ENCODE measurements at regions not wholly inside any gene's neighbourhood (a gene's known extent, or its start where the extent isn't known, plus 50 kb on each side); places are given as distances from the start of the nearest gene placed in this dataset.
"Not testable (repeated sequence)": the region's sequence is repeated elsewhere in the genome, so short reads cannot be mapped to it uniquely, and the experiment has no call there.

DNA sequence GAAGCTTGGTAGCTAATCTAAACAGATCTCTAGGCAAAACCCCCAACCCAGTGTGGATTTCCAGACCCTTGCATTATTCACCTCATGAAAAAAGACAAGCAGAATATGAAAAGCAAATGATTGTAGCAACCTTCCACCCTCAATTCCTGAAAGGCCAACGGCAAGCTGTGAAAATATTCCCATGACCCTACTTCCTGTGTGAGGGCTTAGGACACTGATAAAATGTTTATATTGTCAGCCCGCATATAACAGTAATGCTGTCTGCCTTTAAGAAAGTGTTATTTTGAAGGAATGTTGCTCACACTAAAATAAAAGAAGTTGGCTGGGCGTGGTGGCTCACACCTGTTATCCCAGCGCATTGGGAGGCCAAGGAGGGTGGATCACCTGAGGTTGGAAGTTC lies 233.5 kb upstream of the NRIP1 start:
- H3K36me3 ChIP-seq (ENCODE audit: control insufficient read depth, insufficient read depth, low read length): no peaks in the 10 kb centered on the region
- H3K4me3 ChIP-seq (ENCODE audit: insufficient read depth, low read depth, low read length): no peak overlapping the region
- H3K4me1 ChIP-seq (ENCODE audit: control insufficient read depth, insufficient read depth, low read length): no peaks in the 10 kb centered on the region
- no peaks in the 10 kb centered on the region for H3K27me3 ChIP-seq (ENCODE audit: control insufficient read depth, insufficient read depth, low read length, poor library complexity, severe bottlenecking)
- 91 to 93% methylated on average over 4 of the region's 4 CpGs for WGBS, 2 experiments
- no peaks in the 10 kb centered on the region for H3K9me3 ChIP-seq (ENCODE audit: control insufficient read depth, low read length)
- H3K27ac ChIP-seq (ENCODE audit: insufficient read depth, low read depth, low read length, poor library complexity, severe bottlenecking): no peak overlapping the region

DNA sequence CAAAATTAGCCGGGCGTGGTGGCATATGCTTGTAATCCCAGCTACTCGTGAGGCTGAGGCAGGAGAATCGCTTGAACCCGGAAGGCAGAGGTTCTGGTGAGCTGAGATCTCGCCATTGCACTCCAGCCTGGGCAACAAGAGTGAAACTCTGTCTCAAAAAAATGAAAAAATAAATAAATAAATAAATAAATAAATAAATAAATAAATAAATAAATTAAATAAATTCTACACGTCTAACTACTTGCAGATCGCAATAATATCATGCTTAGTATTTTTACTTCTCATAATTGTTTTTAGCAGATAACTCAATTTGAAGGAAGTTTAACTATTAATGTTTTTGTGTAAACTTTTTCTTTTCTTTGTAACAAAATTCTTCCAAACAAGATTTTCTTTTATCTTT lies 234.0 kb upstream of the NRIP1 start:
- WGBS, 2 experiments: 85 to 93% methylated on average over 6 of the region's 8 CpGs

DNA sequence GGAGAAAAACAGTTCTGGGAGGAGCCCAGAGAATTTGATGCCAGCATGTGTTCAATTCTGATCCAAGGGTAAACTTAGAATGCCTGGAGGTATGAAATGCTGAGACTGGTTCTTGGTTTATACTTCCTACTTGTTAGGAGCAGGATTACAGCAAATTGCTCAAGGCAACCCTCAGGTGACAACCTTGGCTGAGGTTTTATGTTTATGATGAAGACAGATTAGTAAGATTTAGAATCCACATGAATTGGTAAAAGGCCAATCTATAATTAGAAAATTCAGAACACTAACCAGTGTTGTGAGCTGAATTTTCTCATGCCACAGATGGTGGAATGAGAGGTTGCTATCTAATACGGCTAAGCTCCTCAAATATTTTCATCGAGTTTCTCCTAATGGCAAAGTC lies 235.3 kb upstream of the NRIP1 start:
- no peak overlapping the region for H3K27ac ChIP-seq (ENCODE audit: insufficient read depth, low read depth, low read length, poor library complexity, severe bottlenecking)
- peaks cover 3% of the 10 kb centered on the region for H3K4me1 ChIP-seq (ENCODE audit: control insufficient read depth, insufficient read depth, low read length)
- WGBS, 2 experiments: 97% methylated on average over 2 of the region's 2 CpGs
- H3K36me3 ChIP-seq (ENCODE audit: control insufficient read depth, insufficient read depth, low read length): no peaks in the 10 kb centered on the region
- H3K27me3 ChIP-seq (ENCODE audit: control insufficient read depth, insufficient read depth, low read length, poor library complexity, severe bottlenecking): no peaks in the 10 kb centered on the region
- no peak overlapping the region for H3K4me3 ChIP-seq (ENCODE audit: insufficient read depth, low read depth, low read length)
- H3K9me3 ChIP-seq (ENCODE audit: control insufficient read depth, low read length): no peaks in the 10 kb centered on the region

More for the DNA sequence above, 234.0 kb upstream of the NRIP1 start:
- not testable (repeated sequence) for H3K36me3 ChIP-seq (ENCODE audit: control insufficient read depth, insufficient read depth, low read length); H3K9me3 ChIP-seq (ENCODE audit: control insufficient read depth, low read length); H3K27ac ChIP-seq (ENCODE audit: insufficient read depth, low read depth, low read length, poor library complexity, severe bottlenecking); H3K27me3 ChIP-seq (ENCODE audit: control insufficient read depth, insufficient read depth, low read length, poor library complexity, severe bottlenecking); H3K4me1 ChIP-seq (ENCODE audit: control insufficient read depth, insufficient read depth, low read length); H3K4me3 ChIP-seq (ENCODE audit: insufficient read depth, low read depth, low read length)

- 97 to 98% methylated on average over 3 of the region's 3 CpGs for WGBS, 2 experiments
Measured at GRCh38 chr21:15301014-15301413, 236.2 kb upstream of the NRIP1 start.

DNA sequence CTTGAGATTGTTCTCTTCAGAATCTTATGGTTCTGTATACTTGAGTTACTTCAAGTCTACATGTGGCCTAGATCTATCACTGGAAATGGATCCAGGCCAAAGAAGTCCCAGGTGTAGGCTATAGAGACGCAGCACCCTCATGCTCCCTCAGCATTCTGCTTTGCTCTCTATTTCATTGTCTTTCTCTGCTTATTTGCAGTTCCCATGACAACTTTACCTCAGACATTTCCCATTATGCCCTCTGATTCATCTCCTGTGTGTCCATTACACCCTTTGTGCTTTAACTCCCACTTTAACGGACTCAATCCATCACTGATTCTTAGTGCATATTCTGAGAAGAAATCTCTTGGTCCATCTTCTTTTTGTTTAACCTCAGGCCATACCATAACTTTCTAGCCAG lies 236.9 kb upstream of the NRIP1 start:
- H3K27me3 ChIP-seq (ENCODE audit: control insufficient read depth, insufficient read depth, low read length, poor library complexity, severe bottlenecking): no peaks in the 10 kb centered on the region
- WGBS, 2 experiments: 85 to 93% methylated on average over 2 of the region's 2 CpGs
- peaks cover 3% of the 10 kb centered on the region for H3K4me1 ChIP-seq (ENCODE audit: control insufficient read depth, insufficient read depth, low read length)
- no peak overlapping the region for H3K27ac ChIP-seq (ENCODE audit: insufficient read depth, low read depth, low read length, poor library complexity, severe bottlenecking)
- H3K36me3 ChIP-seq (ENCODE audit: control insufficient read depth, insufficient read depth, low read length): no peaks in the 10 kb centered on the region
- H3K4me3 ChIP-seq (ENCODE audit: insufficient read depth, low read depth, low read length): no peak overlapping the region
- H3K9me3 ChIP-seq (ENCODE audit: control insufficient read depth, low read length): no peaks in the 10 kb centered on the region

More at GRCh38 chr21:15301014-15301413, 236.2 kb upstream of the NRIP1 start:
- Histone ChIP-seq H3K27me3 (ENCODE audit: control insufficient read depth, insufficient read depth, low read length, poor library complexity, severe bottlenecking) (no peaks in the 10 kb centered on the region), H3K9me3 (ENCODE audit: control insufficient read depth, low read length) (no peaks in the 10 kb centered on the region), H3K4me1 (ENCODE audit: control insufficient read depth, insufficient read depth, low read length) (peaks cover 3% of the 10 kb centered on the region), H3K4me3 (ENCODE audit: insufficient read depth, low read depth, low read length) (no peak overlapping the region), H3K27ac (ENCODE audit: insufficient read depth, low read depth, low read length, poor library complexity, severe bottlenecking) (no peak overlapping the region), H3K36me3 (ENCODE audit: control insufficient read depth, insufficient read depth, low read length) (no peaks in the 10 kb centered on the region)

- WGBS, 2 experiments: 100% methylated on average over 2 of the region's 2 CpGs; no CpG with 5 or more reads in 1 of the 2 experiments
- H3K9me3 ChIP-seq (ENCODE audit: control insufficient read depth, low read length): no peaks in the 10 kb centered on the region
- H3K27ac ChIP-seq (ENCODE audit: insufficient read depth, low read depth, low read length, poor library complexity, severe bottlenecking): no peak overlapping the region
- no peak overlapping the region for H3K4me3 ChIP-seq (ENCODE audit: insufficient read depth, low read depth, low read length)
- peaks cover 3% of the 10 kb centered on the region for H3K4me1 ChIP-seq (ENCODE audit: control insufficient read depth, insufficient read depth, low read length)
- no peaks in the 10 kb centered on the region for H3K27me3 ChIP-seq (ENCODE audit: control insufficient read depth, insufficient read depth, low read length, poor library complexity, severe bottlenecking)
- no peaks in the 10 kb centered on the region for H3K36me3 ChIP-seq (ENCODE audit: control insufficient read depth, insufficient read depth, low read length)
Measured at GRCh38 chr21:15306271-15306670, 241.5 kb upstream of the NRIP1 start.

- H3K36me3 ChIP-seq (ENCODE audit: control insufficient read depth, insufficient read depth, low read length): no peaks in the 10 kb centered on the region
- H3K4me3 ChIP-seq (ENCODE audit: insufficient read depth, low read depth, low read length): no peak overlapping the region
- H3K4me1 ChIP-seq (ENCODE audit: control insufficient read depth, insufficient read depth, low read length): peaks cover 3% of the 10 kb centered on the region
- H3K27me3 ChIP-seq (ENCODE audit: control insufficient read depth, insufficient read depth, low read length, poor library complexity, severe bottlenecking): no peaks in the 10 kb centered on the region
- no peaks in the 10 kb centered on the region for H3K9me3 ChIP-seq (ENCODE audit: control insufficient read depth, low read length)
- H3K27ac ChIP-seq (ENCODE audit: insufficient read depth, low read depth, low read length, poor library complexity, severe bottlenecking): no peak overlapping the region
- 97 to 98% methylated on average over 3 of the region's 3 CpGs for WGBS, 2 experiments
Measured at GRCh38 chr21:15308333-15308732, 243.5 kb upstream of the NRIP1 start.

DNA sequence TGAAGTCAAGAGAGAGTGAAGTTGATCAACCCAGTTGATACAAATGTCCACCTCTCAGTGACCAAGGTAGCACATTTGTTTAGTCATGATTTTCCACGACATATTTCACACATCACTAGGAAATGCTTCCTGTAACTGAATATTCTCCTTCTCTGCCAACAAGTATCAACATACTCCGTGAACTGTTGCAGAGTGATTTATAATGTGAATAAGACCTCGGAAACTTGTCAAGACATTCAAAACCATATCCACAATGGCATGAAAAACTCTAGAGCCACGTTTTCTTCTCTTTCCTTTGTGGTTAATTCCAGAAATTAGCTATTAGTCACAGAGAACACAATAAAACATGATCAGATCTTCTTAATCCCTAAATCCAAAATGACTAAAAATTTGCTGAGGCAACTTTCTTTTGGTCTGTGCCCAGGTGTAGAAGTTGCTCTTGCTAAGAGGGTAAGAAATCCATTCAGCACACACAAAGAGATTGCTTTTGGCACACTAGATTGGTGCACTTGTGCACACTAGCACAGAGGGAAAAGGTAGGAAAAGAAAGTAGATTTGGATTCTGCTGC lies 244.3 kb upstream of the NRIP1 start:
- 90 to 94% methylated on average over 3 to 4 of the region's 4 CpGs for WGBS, 2 experiments
- Histone ChIP-seq H3K9me3 (ENCODE audit: control insufficient read depth, low read length) (no peaks in the 10 kb centered on the region), H3K36me3 (ENCODE audit: control insufficient read depth, insufficient read depth, low read length) (no peaks in the 10 kb centered on the region), H3K4me1 (ENCODE audit: control insufficient read depth, insufficient read depth, low read length) (no peaks in the 10 kb centered on the region), H3K27ac (ENCODE audit: insufficient read depth, low read depth, low read length, poor library complexity, severe bottlenecking) (no peak overlapping the region), H3K4me3 (ENCODE audit: insufficient read depth, low read depth, low read length) (no peak overlapping the region), H3K27me3 (ENCODE audit: control insufficient read depth, insufficient read depth, low read length, poor library complexity, severe bottlenecking) (no peaks in the 10 kb centered on the region)

DNA sequence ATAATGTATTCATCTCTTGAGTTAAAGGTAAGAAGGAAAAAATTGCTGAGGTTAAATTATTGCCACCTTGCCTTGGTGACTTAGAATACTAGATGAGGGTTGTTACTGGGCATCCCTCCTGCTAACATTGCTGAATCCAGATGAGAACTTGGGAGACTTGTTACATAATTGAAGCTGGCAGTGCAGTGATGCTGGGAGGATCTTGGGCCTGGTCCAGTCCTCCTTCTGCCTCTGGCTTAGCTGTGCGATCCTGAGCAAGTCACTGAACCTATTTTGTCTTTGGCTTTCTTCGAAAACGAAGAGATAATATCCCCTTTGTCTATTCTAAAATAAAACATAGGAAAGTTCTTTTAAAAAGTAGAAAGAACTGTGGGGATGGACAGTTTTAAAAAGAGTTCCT lies 244.9 kb upstream of the NRIP1 start:
- 99 to 100% methylated on average over 1 to 3 of the region's 3 CpGs for WGBS, 2 experiments
- Histone ChIP-seq H3K27me3 (ENCODE audit: control insufficient read depth, insufficient read depth, low read length, poor library complexity, severe bottlenecking) (no peaks in the 10 kb centered on the region), H3K36me3 (ENCODE audit: control insufficient read depth, insufficient read depth, low read length) (no peaks in the 10 kb centered on the region)

DNA sequence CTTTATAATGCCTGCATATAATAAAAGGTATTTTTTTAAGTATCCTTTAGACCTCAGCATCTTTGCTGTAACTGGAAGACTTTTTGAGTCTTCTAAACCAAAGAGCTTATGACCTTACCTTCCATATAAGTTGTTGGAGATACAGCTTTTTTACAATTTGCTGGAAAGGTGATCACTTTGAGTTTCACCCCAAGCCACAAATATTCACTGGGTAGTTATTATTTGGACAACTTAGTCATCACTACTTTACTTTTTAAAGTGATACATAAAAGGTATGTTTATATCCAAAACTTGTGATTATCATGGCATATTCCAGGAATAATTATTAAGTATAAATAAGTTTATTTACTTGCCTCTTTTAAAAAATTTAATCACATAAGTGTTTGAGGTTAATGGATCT lies 246.7 kb upstream of the NRIP1 start:
- H3K9me3 ChIP-seq (ENCODE audit: control insufficient read depth, low read length): no peaks in the 10 kb centered on the region
- H3K4me1 ChIP-seq (ENCODE audit: control insufficient read depth, insufficient read depth, low read length): no peaks in the 10 kb centered on the region
- H3K36me3 ChIP-seq (ENCODE audit: control insufficient read depth, insufficient read depth, low read length): no peaks in the 10 kb centered on the region
- H3K4me3 ChIP-seq (ENCODE audit: insufficient read depth, low read depth, low read length): no peak overlapping the region
- H3K27me3 ChIP-seq (ENCODE audit: control insufficient read depth, insufficient read depth, low read length, poor library complexity, severe bottlenecking): no peaks in the 10 kb centered on the region
- H3K27ac ChIP-seq (ENCODE audit: insufficient read depth, low read depth, low read length, poor library complexity, severe bottlenecking): no peak overlapping the region

More for the DNA sequence above, 244.9 kb upstream of the NRIP1 start:
- Histone ChIP-seq H3K4me1 (ENCODE audit: control insufficient read depth, insufficient read depth, low read length) (no peaks in the 10 kb centered on the region), H3K4me3 (ENCODE audit: insufficient read depth, low read depth, low read length) (no peak overlapping the region), H3K9me3 (ENCODE audit: control insufficient read depth, low read length) (no peaks in the 10 kb centered on the region), H3K27ac (ENCODE audit: insufficient read depth, low read depth, low read length, poor library complexity, severe bottlenecking) (no peak overlapping the region)

DNA sequence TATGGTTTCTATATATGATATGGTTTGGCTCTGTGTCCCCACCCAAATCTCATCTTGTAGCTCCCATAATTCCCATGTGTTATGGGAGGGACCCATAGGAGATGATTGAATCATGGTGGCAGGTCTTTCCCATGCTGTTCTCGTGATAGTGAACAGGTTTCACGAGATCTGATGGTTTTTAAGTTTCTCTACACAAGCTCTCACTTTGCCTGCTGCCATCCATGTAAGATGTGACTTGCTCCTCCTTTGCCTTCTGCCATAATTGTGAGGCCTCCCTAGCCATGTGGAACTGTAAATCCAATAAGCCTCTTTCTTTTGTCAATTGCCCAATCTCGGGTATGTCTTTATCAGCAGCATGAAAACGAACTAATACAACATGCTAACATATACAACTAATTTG lies 252.2 kb upstream of the NRIP1 start:
- H3K36me3 ChIP-seq (ENCODE audit: control insufficient read depth, insufficient read depth, low read length); H3K27ac ChIP-seq (ENCODE audit: insufficient read depth, low read depth, low read length, poor library complexity, severe bottlenecking); H3K27me3 ChIP-seq (ENCODE audit: control insufficient read depth, insufficient read depth, low read length, poor library complexity, severe bottlenecking); H3K4me1 ChIP-seq (ENCODE audit: control insufficient read depth, insufficient read depth, low read length); H3K4me3 ChIP-seq (ENCODE audit: insufficient read depth, low read depth, low read length); H3K9me3 ChIP-seq (ENCODE audit: control insufficient read depth, low read length): not testable (repeated sequence)
- WGBS, 2 experiments: 92 to 94% methylated on average over 3 to 4 of the region's 4 CpGs
